AG04450 (cell line): ENCODE measurements at regions not wholly inside any gene's neighbourhood (a gene's known extent, or its start where the extent isn't known, plus 50 kb on each side); places are given as distances from the start of the nearest gene placed in this dataset.

Experiments used
- CTCF ChIA-PET: fragments of 300-600, 350-600 bp; formaldehyde crosslinking; extraction: SDS; loops from one replicate; lab custom pipeline; 2022; ENCODE audit warnings: antibody characterized with exemption, inconsistent platforms; lab: Charles Lee
- POLR2A ChIA-PET: fragments of 350-600 bp; formaldehyde crosslinking; extraction: SDS; loops from one replicate; lab custom pipeline; 2021; ENCODE audit warnings: antibody characterized with exemption, inconsistent platforms; lab: Yijun Ruan, JAX
- DNase-seq: peaks from one replicate; pipeline ENCODE4 v3.0.0-alpha.2; 2011; ENCODE audit warnings: low read depth, low spot score
- H3K27ac ChIP-seq: one replicate; pipeline ENCODE4 v1.5.1; 2012; ENCODE audit warnings: low read depth, low read length, control low read depth
- H3K27me3 ChIP-seq: one replicate; pipeline ENCODE4 v1.6.0; 2012; ENCODE audit warnings: low read length; ENCODE audit not compliant: control insufficient read depth, insufficient read depth
- H3K4me3 ChIP-seq: 2 replicates; pipeline ENCODE4 v1.5.1; 2011; ENCODE audit warnings: mild to moderate bottlenecking, low read depth, low read length, control low read depth
- H3K9me3 ChIP-seq: 2 replicates; pipeline ENCODE4 v1.5.1; 2012; ENCODE audit warnings: low read length; ENCODE audit not compliant: control insufficient read depth, insufficient read depth
- TF ChIP-seq, protein P1 (sequence below): IDR thresholded peaks from 2 replicates; pipeline ENCODE4 v1.5.1; 2011; ENCODE audit warnings: low read depth, low read length, control low read depth, inconsistent platforms

DNA sequence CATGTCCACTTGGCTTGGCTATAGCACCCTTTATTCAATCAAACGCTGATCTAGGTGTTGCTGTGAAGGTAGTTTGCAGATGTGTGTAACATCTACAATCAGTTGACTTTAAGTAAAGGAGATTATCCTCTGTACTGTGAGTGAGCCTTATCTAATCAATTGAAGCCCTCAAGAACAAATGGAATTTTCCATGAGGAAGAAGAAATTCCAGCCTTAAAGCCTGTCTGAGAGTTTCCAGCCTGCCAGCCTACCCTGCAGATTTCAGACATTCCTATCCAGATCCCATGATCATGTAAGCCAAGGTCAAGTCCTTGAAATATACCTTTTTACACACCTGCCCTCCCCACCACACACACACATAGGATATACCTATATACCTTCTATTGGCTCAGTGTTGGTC is 696.7 kb downstream of the MRPL39 start:
- CTCF ChIA-PET: no interaction called here

DNA sequence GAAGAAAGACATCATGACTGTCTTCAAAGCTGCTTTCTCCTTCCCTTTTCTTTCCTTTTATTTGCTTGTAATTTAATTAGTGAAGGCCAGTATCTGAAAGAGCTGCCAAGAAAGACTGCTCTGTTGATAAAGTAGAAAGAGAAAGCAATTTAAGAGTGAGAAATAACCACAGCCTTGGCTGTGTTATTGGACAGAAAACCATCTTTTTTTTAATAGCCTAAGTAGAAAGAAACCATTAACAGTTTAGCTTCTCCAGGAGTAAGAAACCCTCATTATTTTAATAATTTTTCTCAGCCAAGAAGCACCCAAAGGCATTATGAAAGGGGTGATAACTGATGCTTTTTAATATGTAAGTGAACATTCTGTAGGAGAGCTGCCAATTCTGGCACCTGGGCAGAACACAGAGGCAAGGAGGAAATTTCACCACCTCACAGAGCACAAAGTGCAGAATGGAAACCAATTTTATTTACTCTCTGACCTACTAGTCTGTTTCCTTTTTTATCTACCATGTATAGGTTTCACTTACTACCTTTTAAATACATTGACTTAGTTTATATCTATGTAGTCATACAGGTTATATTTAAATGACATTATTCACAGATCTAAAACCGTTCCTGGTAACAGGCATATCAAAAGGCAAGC is 703.2 kb downstream of the MRPL39 start:
- Histone ChIP-seq H3K27ac (no peak overlapping the region), H3K9me3 (no peaks in the 10 kb centered on the region), H3K4me3 (no peak overlapping the region), H3K27me3 (no peaks in the 10 kb centered on the region)
- DNase-seq: no peak
- TF ChIP-seq, protein P1, sequence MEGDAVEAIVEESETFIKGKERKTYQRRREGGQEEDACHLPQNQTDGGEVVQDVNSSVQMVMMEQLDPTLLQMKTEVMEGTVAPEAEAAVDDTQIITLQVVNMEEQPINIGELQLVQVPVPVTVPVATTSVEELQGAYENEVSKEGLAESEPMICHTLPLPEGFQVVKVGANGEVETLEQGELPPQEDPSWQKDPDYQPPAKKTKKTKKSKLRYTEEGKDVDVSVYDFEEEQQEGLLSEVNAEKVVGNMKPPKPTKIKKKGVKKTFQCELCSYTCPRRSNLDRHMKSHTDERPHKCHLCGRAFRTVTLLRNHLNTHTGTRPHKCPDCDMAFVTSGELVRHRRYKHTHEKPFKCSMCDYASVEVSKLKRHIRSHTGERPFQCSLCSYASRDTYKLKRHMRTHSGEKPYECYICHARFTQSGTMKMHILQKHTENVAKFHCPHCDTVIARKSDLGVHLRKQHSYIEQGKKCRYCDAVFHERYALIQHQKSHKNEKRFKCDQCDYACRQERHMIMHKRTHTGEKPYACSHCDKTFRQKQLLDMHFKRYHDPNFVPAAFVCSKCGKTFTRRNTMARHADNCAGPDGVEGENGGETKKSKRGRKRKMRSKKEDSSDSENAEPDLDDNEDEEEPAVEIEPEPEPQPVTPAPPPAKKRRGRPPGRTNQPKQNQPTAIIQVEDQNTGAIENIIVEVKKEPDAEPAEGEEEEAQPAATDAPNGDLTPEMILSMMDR: no peak
- CTCF ChIA-PET: no interaction called here
- POLR2A ChIA-PET: no interaction called here

More for the DNA sequence above, 696.7 kb downstream of the MRPL39 start:
- TF ChIP-seq, protein P1: no peak
- DNase-seq: no peak
- Histone ChIP-seq H3K27ac (no peak overlapping the region), H3K4me3 (no peak overlapping the region), H3K27me3 (no peaks in the 10 kb centered on the region), H3K9me3 (no peaks in the 10 kb centered on the region)
- POLR2A ChIA-PET: no interaction called here

DNA sequence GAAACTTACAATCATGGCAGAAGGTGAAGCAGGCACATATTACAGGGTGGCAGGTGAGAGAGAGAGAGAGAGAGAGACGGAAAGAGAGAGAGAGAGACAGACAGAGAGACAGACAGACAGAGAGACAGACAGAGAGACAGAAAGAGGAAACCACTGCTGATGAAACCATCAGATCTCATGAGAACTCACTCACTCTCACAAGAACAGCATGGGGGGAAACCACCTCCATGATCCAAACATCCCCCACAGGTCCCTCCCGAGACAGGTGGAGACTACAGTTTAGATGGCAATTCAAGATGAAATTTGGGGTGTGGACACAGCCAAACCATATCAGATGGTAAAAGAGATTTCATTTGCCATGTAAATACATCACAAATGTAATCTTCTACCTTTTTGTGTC is 708.1 kb downstream of the MRPL39 start:
- Histone ChIP-seq H3K27me3 (no peaks in the 10 kb centered on the region), H3K9me3 (no peaks in the 10 kb centered on the region), H3K27ac (no peak overlapping the region), H3K4me3 (no peak overlapping the region)
- DNase-seq: no peak
- TF ChIP-seq, protein P1: no peak
- ChIA-PET POLR2A (no interaction called here), CTCF (no interaction called here)

DNA sequence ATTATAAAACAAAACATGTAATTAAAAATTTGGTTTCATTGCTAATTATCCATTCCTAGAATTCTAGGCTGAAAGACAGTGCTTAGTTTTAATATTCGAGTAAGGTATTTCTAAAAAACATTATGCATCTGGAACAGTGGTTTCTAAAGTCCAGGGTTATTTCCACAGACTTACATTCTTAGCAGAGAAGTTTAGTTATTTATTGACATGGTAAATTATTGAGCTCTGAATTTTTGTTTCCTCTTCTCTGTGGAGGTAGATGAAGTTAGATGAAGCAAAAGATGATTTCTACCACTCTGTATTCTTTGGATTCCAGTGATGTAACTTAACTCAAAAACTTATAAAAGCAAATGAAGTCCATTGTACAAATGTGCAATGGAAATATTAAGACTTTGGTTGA is 709.4 kb downstream of the MRPL39 start:
- H3K27ac ChIP-seq: no peak overlapping the region
- TF ChIP-seq, protein P1: no peak
- H3K27me3 ChIP-seq: no peaks in the 10 kb centered on the region
- ChIA-PET POLR2A (no interaction called here), CTCF (interaction anchor here (0.9 to 1.0 kb wide), 2 partner anchors 416 to 487 kb away, joined by 3 to 5 read pairs; no protein-coding TSS in a partner anchor)
- H3K4me3 ChIP-seq: no peak overlapping the region
- no peak for DNase-seq
- H3K9me3 ChIP-seq: no peaks in the 10 kb centered on the region

DNA sequence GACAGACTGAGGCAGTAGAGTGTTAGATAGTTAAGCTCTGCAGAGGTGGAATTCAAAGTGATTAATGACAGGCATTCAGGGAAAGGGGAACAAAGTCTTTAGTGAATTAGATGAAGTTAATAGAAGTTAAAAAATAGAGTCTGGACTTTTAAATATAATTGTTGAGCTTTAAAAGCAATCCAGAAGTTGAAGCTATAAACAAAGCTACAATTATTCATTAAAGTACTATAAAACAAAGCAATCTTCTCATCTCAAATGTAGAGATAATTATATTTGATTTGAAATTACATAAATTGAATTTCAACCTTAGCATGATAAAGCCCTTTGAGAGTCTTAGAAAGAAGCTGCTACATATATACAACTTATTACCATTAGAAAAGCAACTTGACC is 710.6 kb downstream of the MRPL39 start:
- no peaks in the 10 kb centered on the region for H3K27me3 ChIP-seq
- no peak overlapping the region for H3K4me3 ChIP-seq
- ChIA-PET POLR2A (no interaction called here), CTCF (interaction anchor here (0.6 to 3.3 kb wide), 8 partner anchors 8 to 488 kb away, joined by 3 to 30 read pairs (median 4); no protein-coding TSS in a partner anchor)
- H3K9me3 ChIP-seq: no peaks in the 10 kb centered on the region
- TF ChIP-seq, protein P1: no peak
- no peak for DNase-seq
- H3K27ac ChIP-seq: no peak overlapping the region
